HG03135 (cell line): ENCODE measurements at regions not wholly inside any gene's neighbourhood (a gene's known extent, or its start where the extent isn't known, plus 50 kb on each side); places are given as distances from the start of the nearest gene placed in this dataset.

Experiments used
- ATAC-seq: cut with Tn5 transposase; IDR thresholded peaks from one replicate; pipeline ENCODE4 v1.9.1; 2021; ENCODE audit warnings: mild to moderate bottlenecking, moderate library complexity; ENCODE audit not compliant: unreplicated experiment

GRCh38 chr12:107464644-107465043 lies 221.0 kb upstream of the PWP1 start:
- ATAC-seq = no peak

- ATAC-seq = no peak
These were observed 220.0 kb upstream of the PWP1 start for GRCh38 chr12:107465625-107466024.

GRCh38 chr12:107467716-107468115 lies 217.9 kb upstream of the PWP1 start:
- ATAC-seq = no peak

- no peak for ATAC-seq
These were observed 217.4 kb upstream of the PWP1 start for GRCh38 chr12:107468182-107468581.

- no peak for ATAC-seq
These were observed 216.6 kb upstream of the PWP1 start for GRCh38 chr12:107469011-107469410.

GRCh38 chr12:107470645-107471044 lies 215.0 kb upstream of the PWP1 start:
- no peak for ATAC-seq

- ATAC-seq = no peak
These were observed 213.3 kb upstream of the PWP1 start for GRCh38 chr12:107472308-107472707.

GRCh38 chr12:107474099-107474498 lies 211.5 kb upstream of the PWP1 start:
- no peak for ATAC-seq

GRCh38 chr12:107474639-107475539 lies 210.7 kb upstream of the PWP1 start:
- no peak for ATAC-seq

GRCh38 chr12:107475900-107476299 lies 209.7 kb upstream of the PWP1 start:
- no peak for ATAC-seq

GRCh38 chr12:107477018-107477417 lies 208.6 kb upstream of the PWP1 start:
- ATAC-seq = no peak

GRCh38 chr12:107477947-107478610 lies 207.5 kb upstream of the PWP1 start:
- no peak for ATAC-seq

GRCh38 chr12:107478881-107479280 lies 206.7 kb upstream of the PWP1 start:
- ATAC-seq = no peak

GRCh38 chr12:107480836-107481608 lies 204.6 kb upstream of the PWP1 start:
- no peak for ATAC-seq

- ATAC-seq = no peak
These were observed 201.4 kb upstream of the PWP1 start for GRCh38 chr12:107484230-107484629.

GRCh38 chr12:107484941-107485340 lies 200.7 kb upstream of the PWP1 start:
- ATAC-seq = no peak

- ATAC-seq = no peak
These were observed 199.9 kb upstream of the PWP1 start for GRCh38 chr12:107485731-107486130.

GRCh38 chr12:107486140-107486892 lies 199.3 kb upstream of the PWP1 start:
- ATAC-seq = no peak

GRCh38 chr12:107487011-107487680 lies 198.5 kb upstream of the PWP1 start:
- no peak for ATAC-seq

- ATAC-seq = no peak
These were observed 196.9 kb upstream of the PWP1 start for GRCh38 chr12:107488666-107489065.
